ENCODE measurements at regions not wholly inside any gene's neighbourhood (a gene's known extent, or its start where the extent isn't known, plus 50 kb on each side); places are given as distances from the start of the nearest gene placed in this dataset.

- DNase-seq, result no peak
- ChIA-PET CTCF (interaction anchor here (1.1 kb wide), 1 partner anchor 22 kb away, joined by 4 read pairs; no protein-coding TSS in a partner anchor), POLR2A (no interaction called here)
- no peak for TF ChIP-seq CTCF (IDR thresholded peaks at IDR 0.05; ENCODE audit: insufficient read depth in 1 of 2, low read depth in 1 of 2, low read length in 1 of 2, severe bottlenecking in 1 of 2, unreplicated experiment in 1 of 2)
- no peaks in the 10 kb centered on the region for H3K4me1 ChIP-seq
- no peak overlapping the region for H3K27ac Mint-ChIP-seq (ENCODE audit: unreplicated experiment)
- no peak overlapping the region for H3K4me3 ChIP-seq (ENCODE audit: low read depth, low read length)
- no peaks in the 10 kb centered on the region for H3K36me3 ChIP-seq (ENCODE audit: control insufficient read depth, insufficient read depth, low read length)
- intact Hi-C loops (cut with micrococcal nuclease; ENCODE audit: unreplicated experiment), result no loop called here
- H3K36me3 Mint-ChIP-seq (ENCODE audit: insufficient read depth, unreplicated experiment), result no peaks in the 10 kb centered on the region
- no TSS peak for BruUV-seq (replicated peaks)
- no peaks in the 10 kb centered on the region for H3K4me1 Mint-ChIP-seq (ENCODE audit: low read depth, unreplicated experiment)
- H3K9me3 ChIP-seq, result no peaks in the 10 kb centered on the region
- no peaks in the 10 kb centered on the region for H3K27me3 Mint-ChIP-seq (ENCODE audit: insufficient read depth, unreplicated experiment)
- no peaks in the 10 kb centered on the region for H3K27me3 ChIP-seq (replicated peaks; ENCODE audit: control insufficient read depth, insufficient read depth, low read length)
- H3K9me3 Mint-ChIP-seq (ENCODE audit: unreplicated experiment), result no peaks in the 10 kb centered on the region
- no peak overlapping the region for H3K4me3 Mint-ChIP-seq (ENCODE audit: unreplicated experiment)
Measured at GRCh38 chr4:170875868-170876267, 786.1 kb upstream of the AADAT start.

- Mint-ChIP-seq H3K27me3 (ENCODE audit: insufficient read depth, unreplicated experiment) (no peaks in the 10 kb centered on the region), H3K4me1 (ENCODE audit: low read depth, unreplicated experiment) (no peaks in the 10 kb centered on the region), H3K27ac (ENCODE audit: unreplicated experiment) (no peak overlapping the region), H3K36me3 (ENCODE audit: insufficient read depth, unreplicated experiment) (no peaks in the 10 kb centered on the region), H3K9me3 (ENCODE audit: unreplicated experiment) (no peaks in the 10 kb centered on the region), H3K4me3 (ENCODE audit: unreplicated experiment) (no peak overlapping the region)
- CTCF ChIA-PET, result no interaction called here
- POLR2A ChIA-PET, result no interaction called here
- Histone ChIP-seq H3K36me3 (ENCODE audit: control insufficient read depth, insufficient read depth, low read length) (no peaks in the 10 kb centered on the region), H3K9me3 (no peaks in the 10 kb centered on the region), H3K4me1 (no peaks in the 10 kb centered on the region), H3K27me3 (replicated peaks; ENCODE audit: control insufficient read depth, insufficient read depth, low read length) (no peaks in the 10 kb centered on the region), H3K4me3 (ENCODE audit: low read depth, low read length) (no peak overlapping the region)
- no peak for TF ChIP-seq CTCF (IDR thresholded peaks at IDR 0.05; ENCODE audit: insufficient read depth in 1 of 2, low read depth in 1 of 2, low read length in 1 of 2, severe bottlenecking in 1 of 2, unreplicated experiment in 1 of 2)
- no peak for DNase-seq
- intact Hi-C loops (cut with micrococcal nuclease; ENCODE audit: unreplicated experiment), result no loop called here
- BruUV-seq (replicated peaks), result no TSS peak
Measured at GRCh38 chr4:170872794-170873193, 783.0 kb upstream of the AADAT start.

- BruUV-seq (replicated peaks), result no TSS peak
- POLR2A ChIA-PET, result no interaction called here
- no peaks in the 10 kb centered on the region for H3K9me3 Mint-ChIP-seq (ENCODE audit: unreplicated experiment)
Measured at GRCh38 chr4:170868170-170868569, 778.4 kb upstream of the AADAT start.

More at GRCh38 chr4:170868170-170868569, 778.4 kb upstream of the AADAT start:
- no peaks in the 10 kb centered on the region for H3K36me3 ChIP-seq (ENCODE audit: control insufficient read depth, insufficient read depth, low read length)
- no peak for TF ChIP-seq CTCF (IDR thresholded peaks at IDR 0.05; ENCODE audit: insufficient read depth in 1 of 2, low read depth in 1 of 2, low read length in 1 of 2, severe bottlenecking in 1 of 2, unreplicated experiment in 1 of 2)
- DNase-seq, result no peak
- Mint-ChIP-seq H3K4me3 (ENCODE audit: unreplicated experiment) (no peak overlapping the region), H3K27me3 (ENCODE audit: insufficient read depth, unreplicated experiment) (no peaks in the 10 kb centered on the region), H3K27ac (ENCODE audit: unreplicated experiment) (no peak overlapping the region), H3K4me1 (ENCODE audit: low read depth, unreplicated experiment) (no peaks in the 10 kb centered on the region), H3K36me3 (ENCODE audit: insufficient read depth, unreplicated experiment) (no peaks in the 10 kb centered on the region)
- H3K4me1 ChIP-seq, result no peaks in the 10 kb centered on the region
- intact Hi-C loops (cut with micrococcal nuclease; ENCODE audit: unreplicated experiment), result no loop called here
- CTCF ChIA-PET, result no interaction called here
- no peaks in the 10 kb centered on the region for H3K9me3 ChIP-seq
- H3K27me3 ChIP-seq (replicated peaks; ENCODE audit: control insufficient read depth, insufficient read depth, low read length), result no peaks in the 10 kb centered on the region
- H3K4me3 ChIP-seq (ENCODE audit: low read depth, low read length), result no peak overlapping the region
